Endothelial cell of umbilical vein (primary cell): ENCODE measurements at regions not wholly inside any gene's neighbourhood (a gene's known extent, or its start where the extent isn't known, plus 50 kb on each side); places are given as distances from the start of the nearest gene placed in this dataset.
A peak's percentile ranks its signal among the peaks of the same experiment; 100 is the strongest.

Source experiments
- BruUV-seq: library from RNA; stranded (reverse); fragments of 400-500 nt; replicated peaks from 2 replicates; lab custom pipeline; 2021; lab: Mats Ljungman, UMichigan
- CTCF ChIA-PET: fragments of 300-600, 350-600 bp; sonication (Branson Sonifier 250); formaldehyde crosslinking; loops from one replicate; lab custom pipeline; 2021; ENCODE audit warnings: antibody characterized with exemption, inconsistent platforms; lab: Charles Lee
- POLR2A ChIA-PET: fragments of 300-600, 350-600 bp; sonication (Branson Sonifier 250); formaldehyde crosslinking; loops from one replicate; lab custom pipeline; 2021; ENCODE audit warnings: antibody characterized with exemption, inconsistent platforms; lab: Charles Lee
- DNase-seq: peaks from one replicate; pipeline ENCODE4 v3.0.0-alpha.2; 2011; ENCODE audit warnings: low read depth, low spot score
- FAIRE-seq: peaks from 2 replicates; lab custom pipeline; 2011; peaks lifted over from hg19 to GRCh38; lab: Jason Lieb, UNC
- H2AFZ ChIP-seq: 2 replicates; pipeline ENCODE4 v1.6.0; 2012; ENCODE audit warnings: low read depth, low read length, control low read depth, inconsistent platforms
- H3K27ac ChIP-seq: 2 replicates; pipeline ENCODE4 v1.5.1; 2011; ENCODE audit warnings: low read depth, mild to moderate bottlenecking, control low read depth, low read length, moderate library complexity; ENCODE audit not compliant: insufficient read depth
- H3K27me3 ChIP-seq, 2 experiments: 2 replicates each; pipeline versions ENCODE4 v1.6.0 to v1.6.1; 2011; ENCODE audit warnings: low read length in 2 of 2, mixed read lengths in 1 of 2; ENCODE audit not compliant: control insufficient read depth in 2 of 2, insufficient read depth in 2 of 2
- H3K36me3 ChIP-seq, 2 experiments: 2 replicates in 1 of 2; 3 replicates in 1 of 2; pipeline ENCODE4 v1.5.1; 2011; ENCODE audit warnings: low read length in 2 of 2, mild to moderate bottlenecking in 1 of 2, moderate library complexity in 1 of 2; ENCODE audit not compliant: control insufficient read depth in 2 of 2, insufficient read depth in 2 of 2; ENCODE audit errors: extremely low read depth in 1 of 2
- H3K4me1 ChIP-seq: 3 replicates; pipeline ENCODE4 v1.5.1; 2011; ENCODE audit warnings: mild to moderate bottlenecking, low read length; ENCODE audit not compliant: control insufficient read depth, insufficient read depth; ENCODE audit errors: extremely low read depth
- H3K4me2 ChIP-seq: 2 replicates; pipeline ENCODE4 v1.6.1; 2011; ENCODE audit warnings: low read length, control low read depth, mixed read lengths; ENCODE audit not compliant: insufficient read depth
- H3K4me3 ChIP-seq, 3 experiments: fragments of 200-600 bp in 1 of 3; sonication (generic), shearing (Covaris generic) in 1 of 3; replicated peaks in 1 of 3; 2 replicates each; pipeline ENCODE4 v1.5.1; 2011 to 2016; ENCODE audit warnings: control low read depth in 3 of 3, low read length in 3 of 3, mild to moderate bottlenecking in 2 of 3, inconsistent platforms in 1 of 3, low read depth in 1 of 3, moderate library complexity in 1 of 3; ENCODE audit not compliant: insufficient read depth in 1 of 3
- H3K79me2 ChIP-seq: 2 replicates; pipeline ENCODE4 v1.6.0; 2012; ENCODE audit warnings: low read length, inconsistent platforms; ENCODE audit not compliant: control insufficient read depth, insufficient read depth
- H3K9ac ChIP-seq: replicated peaks from 2 replicates; pipeline ENCODE3; 2011; ENCODE audit warnings: low read length, control low read depth; ENCODE audit not compliant: insufficient read depth; ENCODE audit errors: extremely low read depth
- H3K9me1 ChIP-seq: replicated peaks from 3 replicates; pipeline ENCODE4 v1.6.0; 2011; ENCODE audit warnings: mild to moderate bottlenecking, low read length; ENCODE audit not compliant: control insufficient read depth, insufficient read depth; ENCODE audit errors: extremely low read depth
- H3K9me3 ChIP-seq: replicated peaks from 2 replicates; pipeline ENCODE4 v1.5.1; 2012; ENCODE audit warnings: low read length, inconsistent platforms; ENCODE audit not compliant: control insufficient read depth, insufficient read depth
- H4K20me1 ChIP-seq: replicated peaks from 2 replicates; pipeline ENCODE3; 2011; ENCODE audit warnings: mild to moderate bottlenecking, low read length; ENCODE audit not compliant: control insufficient read depth, insufficient read depth; ENCODE audit errors: extremely low read depth
- CTCF ChIP-seq, 2 donors: IDR thresholded peaks; 1 replicate in 1 of 2; 2 replicates in 1 of 2; pipeline ENCODE4 v1.5.1; 2011; ENCODE audit warnings: low read length in 2 of 2, mild to moderate bottlenecking in 2 of 2, moderate library complexity in 2 of 2, control low read depth in 1 of 2, inconsistent platforms in 1 of 2, low read depth in 1 of 2; ENCODE audit not compliant: insufficient read depth in 1 of 2; ENCODE audit errors: extremely low read depth in 1 of 2
- EZH2 ChIP-seq: IDR thresholded peaks from 2 replicates; pipeline ENCODE4 v1.6.1; 2012; ENCODE audit warnings: borderline replicate concordance, low read depth, mild to moderate bottlenecking, moderate library complexity, low read length, inconsistent platforms; ENCODE audit not compliant: severe bottlenecking
- FOS ChIP-seq: IDR thresholded peaks from 2 replicates; pipeline ENCODE4 v1.6.1; 2011; ENCODE audit warnings: mild to moderate bottlenecking, low read length, moderate library complexity, borderline replicate concordance; ENCODE audit not compliant: insufficient read depth
- GATA2 ChIP-seq: IDR thresholded peaks from 2 replicates; pipeline ENCODE4 v1.7.0; 2011; ENCODE audit warnings: low read depth, mild to moderate bottlenecking, moderate library complexity, mixed read lengths, low read length; ENCODE audit not compliant: insufficient read length, insufficient read depth
- JUN ChIP-seq: IDR thresholded peaks from 2 replicates; pipeline ENCODE4 v1.6.1; 2011; ENCODE audit warnings: borderline replicate concordance, low read depth; ENCODE audit not compliant: insufficient read length, insufficient read depth
- MAX ChIP-seq: IDR thresholded peaks from 2 replicates; pipeline ENCODE4 v1.6.1; 2011; ENCODE audit not compliant: insufficient read depth, insufficient read length
- MYC ChIP-seq: IDR thresholded peaks from one replicate; pipeline ENCODE4 v1.6.1; 2011; ENCODE audit warnings: mild to moderate bottlenecking, low read depth, low read length
- POLR2A ChIP-seq: IDR thresholded peaks from 2 replicates; pipeline ENCODE4 v1.6.1; 2012; ENCODE audit warnings: low read depth, mild to moderate bottlenecking, control low read depth, low read length
- POLR2AphosphoS5 ChIP-seq: IDR thresholded peaks from 2 replicates; pipeline ENCODE4 v1.6.1; 2012; ENCODE audit warnings: low read depth, mild to moderate bottlenecking, control low read depth, low read length, moderate library complexity; ENCODE audit not compliant: insufficient read depth
- dilution Hi-C: fragments of 300-500 bp; cut with MboI; formaldehyde crosslinking; loops from one replicate; pipeline ENCODE4 v1.15.0; 2019; ENCODE audit warnings: low sequenced_read_pairs; ENCODE audit not compliant: extremely low pct_ligation_motif_present
- intact Hi-C: fragments of 100-400 bp; cut with micrococcal nuclease; formaldehyde crosslinking; loops from one replicate; pipeline ENCODE4 v1.10.0; 2022

GRCh38 chr9:95793924-95794828 is 81.3 kb upstream of the ERCC6L2 start:
- H3K36me3 ChIP-seq = no peaks in the 10 kb centered on the region
- no TSS peak for BruUV-seq
- dilution Hi-C loops (no loop called here), intact Hi-C loops (loop anchor here (1.0 to 5.0 kb wide), 11 partner anchors 8 to 607 kb away; partner anchors contain the start of genes ERCC6L2 and FANCC)
- CTCF ChIA-PET = interaction anchor here (0.9 to 1.8 kb wide), 10 partner anchors 8 to 423 kb away, joined by 3 to 7 read pairs (median 3); no protein-coding TSS in a partner anchor
- no peaks in the 10 kb centered on the region for H3K9me3 ChIP-seq
- no peaks in the 10 kb centered on the region for H3K27me3 ChIP-seq
- H4K20me1 ChIP-seq = no peaks in the 10 kb centered on the region
- peak overlapping the region; percentile 23 for H2AFZ ChIP-seq
- H3K9me1 ChIP-seq = no peaks in the 10 kb centered on the region
- H3K4me3 ChIP-seq = no peak overlapping the region
- H3K27ac ChIP-seq = peak overlapping the region; percentile 92
- H3K4me2 ChIP-seq = peak overlapping the region; percentile 90
- FAIRE-seq (peak; percentile 99), DNase-seq (peak; percentile 97)
- peak overlapping the region; percentile 64 for H3K9ac ChIP-seq
- H3K4me1 ChIP-seq = peaks cover 22% of the 10 kb centered on the region
- TF ChIP-seq CTCF (IDR thresholded peaks at IDR 0.05; ENCODE audit: extremely low read depth in 1 of 2, insufficient read depth in 1 of 2, low read depth in 1 of 2, low read length in 2 of 2) (no peak), POLR2AphosphoS5 (peak; percentile 79), EZH2 (no peak), JUN (peak; percentile 95), FOS (peak; percentile 87), GATA2 (peak; percentile 89), MAX (no peak), POLR2A (peak; percentile 54), MYC (no peak)
- POLR2A ChIA-PET = no interaction called here
- no peaks in the 10 kb centered on the region for H3K79me2 ChIP-seq
